Loucy (cell line): ENCODE measurements at regions not wholly inside any gene's neighbourhood (a gene's known extent, or its start where the extent isn't known, plus 50 kb on each side); places are given as distances from the start of the nearest gene placed in this dataset.

ENCODE experiments used
- H2AFZ ChIP-seq: fragments of 200-600 bp; sonication (generic); 2 replicates; pipeline ENCODE4 v1.6.0; 2016; ENCODE audit warnings: antibody characterized with exemption, mild to moderate bottlenecking, low read length, moderate library complexity
- H3F3A ChIP-seq: fragments of 200-600 bp; 2 replicates; pipeline ENCODE4 v1.6.0; 2016; ENCODE audit warnings: antibody characterized with exemption, low read depth, mild to moderate bottlenecking
- H3K27me3 ChIP-seq: fragments of 200-600 bp; sonication (generic); 2 replicates; pipeline ENCODE4 v1.6.1; 2014; ENCODE audit warnings: low read length, mild to moderate bottlenecking; ENCODE audit not compliant: insufficient read depth, poor library complexity, severe bottlenecking
- H3K36me3 ChIP-seq: fragments of 200-600 bp; sonication (generic); 2 replicates; pipeline ENCODE4 v1.6.1; 2016; ENCODE audit warnings: low read length; ENCODE audit not compliant: insufficient read depth
- H3K4me1 ChIP-seq: fragments of 200-600 bp; sonication (generic); 2 replicates; pipeline ENCODE4 v1.5.1; 2014; ENCODE audit warnings: low read length, mild to moderate bottlenecking; ENCODE audit not compliant: insufficient read depth, poor library complexity, severe bottlenecking
- H3K4me2 ChIP-seq: fragments of 200-600 bp; sonication (generic); 2 replicates; pipeline ENCODE4 v1.6.0; 2014; ENCODE audit warnings: antibody characterized with exemption, low read length, low read depth, mild to moderate bottlenecking; ENCODE audit not compliant: poor library complexity, severe bottlenecking
- H3K4me3 ChIP-seq: fragments of 200-600 bp; sonication (generic); 2 replicates; pipeline ENCODE4 v1.5.1; 2014; ENCODE audit warnings: low read length, mild to moderate bottlenecking, mixed read lengths; ENCODE audit not compliant: poor library complexity, severe bottlenecking
- H3K79me2 ChIP-seq: fragments of 200-600 bp; sonication (generic); 2 replicates; pipeline ENCODE4 v1.6.1; 2014; ENCODE audit warnings: low read length; ENCODE audit not compliant: insufficient read depth
- H3K9ac ChIP-seq: fragments of 200-600 bp; sonication (generic); 2 replicates; pipeline ENCODE4 v1.6.0; 2014; ENCODE audit warnings: mild to moderate bottlenecking, low read depth, low read length, moderate library complexity; ENCODE audit not compliant: poor library complexity, severe bottlenecking
- H3K9me2 ChIP-seq: fragments of 200-600 bp; sonication (generic); replicated peaks from 2 replicates; pipeline ENCODE4 v1.6.1; 2016; ENCODE audit warnings: low read depth, low read length, mixed read lengths
- H3K9me3 ChIP-seq: fragments of 200-600 bp; sonication (generic); 2 replicates; pipeline ENCODE4 v1.6.1; 2014; ENCODE audit warnings: mild to moderate bottlenecking, antibody characterized with exemption, low read length, low read depth; ENCODE audit not compliant: insufficient read depth
- H4K20me1 ChIP-seq: fragments of 200-600 bp; sonication (generic); 2 replicates; pipeline ENCODE4 v1.6.0; 2014; ENCODE audit warnings: antibody characterized with exemption, low read length, mild to moderate bottlenecking; ENCODE audit not compliant: insufficient read depth, poor library complexity, severe bottlenecking
- EZH2phosphoT487 ChIP-seq: fragments of 200-600 bp; IDR thresholded peaks from 2 replicates; pipeline ENCODE4 v1.6.1; 2018; ENCODE audit warnings: antibody characterized with exemption, mild to moderate bottlenecking, moderate library complexity, borderline replicate concordance
- TF ChIP-seq, protein P1 (sequence below): fragments of 200-600 bp; sonication (generic); conservative IDR thresholded peaks from 2 replicates; pipeline ENCODE4 v1.5.1; 2014; ENCODE audit warnings: mild to moderate bottlenecking, antibody characterized with exemption, low read length

DNA sequence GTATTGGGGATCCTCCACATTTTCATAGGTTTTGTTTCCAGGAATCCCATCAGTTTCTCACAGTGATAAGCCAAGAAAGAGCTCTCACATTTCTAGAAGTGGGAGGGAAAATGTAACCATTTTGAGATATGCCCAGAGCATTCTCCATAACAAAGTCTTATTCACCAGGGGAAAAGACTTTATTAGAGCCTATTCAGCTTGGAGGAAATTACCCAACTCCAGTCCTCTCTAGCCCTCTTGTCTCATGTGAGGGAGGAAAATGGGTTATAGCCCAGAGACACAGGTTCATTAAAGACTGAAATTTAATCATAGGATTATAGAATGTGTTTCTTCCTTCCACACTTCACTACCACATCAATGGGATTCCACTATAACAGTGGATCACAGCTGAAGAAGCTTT, 61.6 kb upstream of the DYNC1I1 start:
- Histone ChIP-seq H3K4me2 (no peak overlapping the region), H4K20me1 (no peaks in the 10 kb centered on the region), H3K4me1 (no peaks in the 10 kb centered on the region), H3K79me2 (no peaks in the 10 kb centered on the region), H3K27me3 (no peaks in the 10 kb centered on the region), H3K9ac (no peak overlapping the region), H3F3A (no peaks in the 10 kb centered on the region), H3K4me3 (no peak overlapping the region), H2AFZ (no peak overlapping the region), H3K9me3 (no peaks in the 10 kb centered on the region), H3K9me2 (no peaks in the 10 kb centered on the region), H3K36me3 (no peaks in the 10 kb centered on the region)
- no peak for TF ChIP-seq EZH2phosphoT487
- TF ChIP-seq, protein P1, sequence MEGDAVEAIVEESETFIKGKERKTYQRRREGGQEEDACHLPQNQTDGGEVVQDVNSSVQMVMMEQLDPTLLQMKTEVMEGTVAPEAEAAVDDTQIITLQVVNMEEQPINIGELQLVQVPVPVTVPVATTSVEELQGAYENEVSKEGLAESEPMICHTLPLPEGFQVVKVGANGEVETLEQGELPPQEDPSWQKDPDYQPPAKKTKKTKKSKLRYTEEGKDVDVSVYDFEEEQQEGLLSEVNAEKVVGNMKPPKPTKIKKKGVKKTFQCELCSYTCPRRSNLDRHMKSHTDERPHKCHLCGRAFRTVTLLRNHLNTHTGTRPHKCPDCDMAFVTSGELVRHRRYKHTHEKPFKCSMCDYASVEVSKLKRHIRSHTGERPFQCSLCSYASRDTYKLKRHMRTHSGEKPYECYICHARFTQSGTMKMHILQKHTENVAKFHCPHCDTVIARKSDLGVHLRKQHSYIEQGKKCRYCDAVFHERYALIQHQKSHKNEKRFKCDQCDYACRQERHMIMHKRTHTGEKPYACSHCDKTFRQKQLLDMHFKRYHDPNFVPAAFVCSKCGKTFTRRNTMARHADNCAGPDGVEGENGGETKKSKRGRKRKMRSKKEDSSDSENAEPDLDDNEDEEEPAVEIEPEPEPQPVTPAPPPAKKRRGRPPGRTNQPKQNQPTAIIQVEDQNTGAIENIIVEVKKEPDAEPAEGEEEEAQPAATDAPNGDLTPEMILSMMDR = no peak

DNA sequence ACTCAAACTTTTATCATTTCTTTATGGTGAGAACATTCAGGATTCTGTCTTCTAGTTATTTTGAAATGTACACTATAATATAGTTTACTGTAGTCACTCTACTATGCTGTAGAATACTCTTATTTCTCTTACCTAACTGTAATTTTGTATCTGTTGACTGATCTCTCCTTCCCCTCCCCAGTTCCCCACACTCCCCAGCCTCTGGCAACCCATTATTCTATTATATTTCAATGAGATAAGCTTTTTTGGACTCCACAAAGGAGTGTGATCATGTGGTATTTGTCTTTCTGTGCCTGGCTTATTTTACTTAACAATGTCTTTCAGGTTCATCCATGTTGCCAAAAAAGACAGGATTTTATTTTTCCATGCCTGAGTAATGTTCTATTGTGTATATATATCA, 71.4 kb upstream of the DYNC1I1 start:
- no peaks in the 10 kb centered on the region for H3K4me1 ChIP-seq
- no peaks in the 10 kb centered on the region for H3K36me3 ChIP-seq
- no peaks in the 10 kb centered on the region for H4K20me1 ChIP-seq
- TF ChIP-seq, protein P1 = no peak
- TF ChIP-seq EZH2phosphoT487 = no peak
- no peaks in the 10 kb centered on the region for H3F3A ChIP-seq
- H2AFZ ChIP-seq = no peak overlapping the region
- H3K9me2 ChIP-seq = no peaks in the 10 kb centered on the region
- H3K4me2 ChIP-seq = no peak overlapping the region
- H3K4me3 ChIP-seq = no peak overlapping the region
- no peaks in the 10 kb centered on the region for H3K27me3 ChIP-seq
- H3K9ac ChIP-seq = no peak overlapping the region
- no peaks in the 10 kb centered on the region for H3K79me2 ChIP-seq
- no peaks in the 10 kb centered on the region for H3K9me3 ChIP-seq

DNA sequence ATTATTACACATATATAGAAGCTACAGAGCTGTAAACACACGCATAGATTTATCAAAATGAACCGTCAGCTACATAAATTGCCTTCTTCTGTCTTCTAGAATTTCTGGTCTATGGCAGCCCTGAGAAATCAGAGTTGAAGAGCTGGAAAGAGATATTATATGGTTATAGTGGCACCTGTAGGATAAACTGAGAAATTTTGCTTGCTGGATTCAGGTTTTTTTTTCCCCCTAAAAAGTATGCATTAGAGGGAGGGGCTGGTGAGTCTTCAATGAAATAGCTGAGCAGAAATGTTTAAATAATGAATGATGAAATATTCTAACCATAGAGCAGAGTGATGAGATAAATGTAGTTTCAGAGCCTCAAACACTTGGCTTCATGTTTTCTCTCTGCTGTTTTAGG, 78.0 kb upstream of the DYNC1I1 start:
- Histone ChIP-seq H3K79me2 (no peaks in the 10 kb centered on the region), H3K27me3 (no peaks in the 10 kb centered on the region), H3K9ac (no peak overlapping the region), H3F3A (no peaks in the 10 kb centered on the region), H3K9me2 (no peaks in the 10 kb centered on the region), H3K9me3 (no peaks in the 10 kb centered on the region), H2AFZ (no peak overlapping the region), H4K20me1 (no peaks in the 10 kb centered on the region), H3K36me3 (no peaks in the 10 kb centered on the region), H3K4me3 (no peak overlapping the region), H3K4me1 (peaks cover 6% of the 10 kb centered on the region), H3K4me2 (no peak overlapping the region)
- TF ChIP-seq, protein P1 = no peak
- no peak for TF ChIP-seq EZH2phosphoT487
